ENCODE measurements at regions not wholly inside any gene's neighbourhood (a gene's known extent, or its start where the extent isn't known, plus 50 kb on each side); places are given as distances from the start of the nearest gene placed in this dataset.

DNA sequence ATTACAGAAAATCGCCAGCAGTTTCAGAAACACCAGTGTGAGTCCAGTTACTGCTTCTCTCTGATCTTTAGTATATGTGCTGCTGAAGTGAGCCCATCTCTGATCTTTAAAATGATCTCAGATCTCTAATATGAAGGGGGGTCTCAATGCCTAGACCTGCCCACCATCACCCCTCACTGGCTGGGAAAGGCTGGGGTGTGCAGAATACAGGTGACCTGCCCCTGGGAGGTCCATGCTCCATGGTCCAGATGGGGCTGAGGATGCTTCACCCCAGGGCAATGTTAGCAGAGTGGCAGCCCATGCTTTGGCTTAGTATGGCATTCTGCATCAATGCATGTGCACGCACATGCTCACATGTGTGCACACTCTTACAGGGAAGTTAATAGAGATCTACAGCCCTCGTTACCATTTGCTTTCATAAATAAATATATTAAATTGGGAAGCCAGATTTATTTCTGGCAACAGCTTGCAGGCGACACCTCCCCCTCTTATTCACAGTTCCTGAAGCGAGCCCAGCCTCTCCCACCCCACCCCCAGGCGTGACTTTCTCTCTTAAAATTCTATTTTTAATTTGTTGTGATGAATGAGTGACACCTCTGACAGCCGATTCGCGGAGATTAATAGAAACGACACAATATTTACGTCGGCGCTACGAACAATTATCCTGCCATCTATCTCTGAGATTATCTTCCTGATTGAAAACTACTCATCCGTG, 104.7 kb upstream of the ESRRB start:
- TF ChIP-seq POLR2A (IDR thresholded peaks at IDR 0.05): no peak
- TF ChIP-seq CTCF (IDR thresholded peaks at IDR 0.05): no peak

Measured in adrenal gland (tissue), 5 donors.